ENCODE measurements at regions not wholly inside any gene's neighbourhood (a gene's known extent, or its start where the extent isn't known, plus 50 kb on each side); places are given as distances from the start of the nearest gene placed in this dataset.

- ATAC-seq (replicated peaks in 1 of 2) (no peak), DNase-seq (no peak)
- H3K27me3 Mint-ChIP-seq (ENCODE audit: low read depth): no peaks in the 10 kb centered on the region
These were observed 601.9 kb downstream of the SEMA5A start for GRCh38 chr5:8944005-8944404.

GRCh38 chr5:8945972-8946371, 599.9 kb downstream of the SEMA5A start:
- no peak overlapping the region for H3K4me3 Mint-ChIP-seq
- H3K36me3 Mint-ChIP-seq (ENCODE audit: insufficient read depth in 2 of 2): no peaks in the 10 kb centered on the region
- H3K27me3 Mint-ChIP-seq (ENCODE audit: low read depth): no peaks in the 10 kb centered on the region
- no peak overlapping the region for H3K27ac Mint-ChIP-seq
- ATAC-seq (replicated peaks in 1 of 2) (no peak), DNase-seq (no peak)
- H3K9me3 Mint-ChIP-seq: peaks cover 13 to 14% of the 10 kb centered on the region in 2 donors
- H3K4me1 Mint-ChIP-seq (ENCODE audit: low read depth): no peaks in the 10 kb centered on the region

More at GRCh38 chr5:8944005-8944404, 601.9 kb downstream of the SEMA5A start:
- H3K4me3 Mint-ChIP-seq: no peak overlapping the region
- H3K9me3 Mint-ChIP-seq: peaks cover 13 to 19% of the 10 kb centered on the region in 2 donors
- peaks cover 0 to 2% of the 10 kb centered on the region in 2 donors for H3K36me3 Mint-ChIP-seq (ENCODE audit: insufficient read depth in 2 of 2)
- no peak overlapping the region for H3K27ac Mint-ChIP-seq
- no peaks in the 10 kb centered on the region for H3K4me1 Mint-ChIP-seq (ENCODE audit: low read depth)

GRCh38 chr5:8949908-8950307, 596.0 kb downstream of the SEMA5A start:
- Mint-ChIP-seq H3K9me3 (peaks cover 9 to 14% of the 10 kb centered on the region in 2 donors), H3K27ac (no peak overlapping the region), H3K4me3 (no peak overlapping the region), H3K4me1 (ENCODE audit: low read depth) (no peaks in the 10 kb centered on the region), H3K27me3 (ENCODE audit: low read depth) (no peaks in the 10 kb centered on the region), H3K36me3 (ENCODE audit: insufficient read depth in 2 of 2) (no peaks in the 10 kb centered on the region)
- no peak for ATAC-seq (replicated peaks in 1 of 2)
- DNase-seq: no peak

DNA sequence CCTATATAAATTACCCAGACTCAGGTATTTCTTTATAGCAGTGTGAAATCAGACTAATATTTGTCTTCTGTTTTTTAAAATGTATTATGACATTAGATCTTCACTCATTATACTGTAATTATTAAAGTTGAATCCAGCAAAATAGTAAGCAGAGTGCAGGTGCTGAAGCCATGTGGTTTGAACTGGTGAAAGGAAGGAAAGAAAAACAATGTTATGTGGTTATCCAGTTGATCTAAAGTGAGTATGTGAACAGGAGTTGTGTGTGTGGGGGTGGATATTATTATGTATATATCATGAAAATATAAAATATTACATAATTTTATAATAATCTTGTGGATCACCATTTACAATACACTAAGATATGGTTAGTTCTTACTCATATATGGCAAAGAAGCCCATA, 593.7 kb downstream of the SEMA5A start:
- no peak for DNase-seq
- H3K36me3 Mint-ChIP-seq (ENCODE audit: insufficient read depth in 2 of 2): no peaks in the 10 kb centered on the region
- no peak overlapping the region for H3K27ac Mint-ChIP-seq
- no peak overlapping the region for H3K4me3 Mint-ChIP-seq
- H3K4me1 Mint-ChIP-seq (ENCODE audit: low read depth): no peaks in the 10 kb centered on the region
- H3K27me3 Mint-ChIP-seq (ENCODE audit: low read depth): no peaks in the 10 kb centered on the region
- peaks cover 8 to 9% of the 10 kb centered on the region in 2 donors for H3K9me3 Mint-ChIP-seq
- ATAC-seq (replicated peaks in 1 of 2): no peak

- Mint-ChIP-seq H3K27me3 (ENCODE audit: low read depth) (no peaks in the 10 kb centered on the region), H3K4me3 (no peak overlapping the region), H3K27ac (no peak overlapping the region), H3K36me3 (ENCODE audit: insufficient read depth in 2 of 2) (no peaks in the 10 kb centered on the region), H3K4me1 (ENCODE audit: low read depth) (no peaks in the 10 kb centered on the region), H3K9me3 (peaks cover 8 to 10% of the 10 kb centered on the region in 2 donors)
- DNase-seq (no peak), ATAC-seq (replicated peaks in 1 of 2) (no peak)
These were observed 592.9 kb downstream of the SEMA5A start for GRCh38 chr5:8953016-8953415.

DNA sequence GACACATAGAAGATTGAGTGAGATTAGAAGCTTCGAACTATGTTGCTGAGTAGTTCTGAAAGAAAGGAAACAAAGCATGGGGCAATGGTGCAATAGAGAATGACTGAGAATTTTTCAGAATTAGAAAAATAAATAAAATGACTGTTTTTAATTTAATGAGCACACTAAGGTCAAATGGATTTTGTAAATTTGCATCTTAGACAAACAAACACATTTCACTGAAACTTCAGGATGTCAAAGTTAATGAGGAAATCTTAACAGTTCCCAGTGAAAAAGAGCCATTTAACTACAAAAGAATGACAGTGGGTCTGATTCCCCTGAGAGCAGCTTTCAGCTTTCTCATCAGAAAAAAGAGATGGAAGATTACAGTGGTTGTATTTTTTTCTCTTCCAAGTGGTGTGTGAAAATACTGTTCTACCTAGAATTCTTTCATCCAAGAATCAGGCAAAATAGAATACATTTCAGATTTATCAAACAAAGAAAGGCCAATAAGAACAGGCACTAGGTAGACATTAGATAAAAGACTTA, 591.9 kb downstream of the SEMA5A start:
- H3K9me3 Mint-ChIP-seq: peaks cover 8 to 10% of the 10 kb centered on the region in 2 donors
- H3K36me3 Mint-ChIP-seq (ENCODE audit: insufficient read depth in 2 of 2): no peaks in the 10 kb centered on the region
- H3K27me3 Mint-ChIP-seq (ENCODE audit: low read depth): no peaks in the 10 kb centered on the region
- H3K4me3 Mint-ChIP-seq: no peak overlapping the region
- DNase-seq (no peak), ATAC-seq (replicated peaks in 1 of 2) (no peak)
- no peaks in the 10 kb centered on the region for H3K4me1 Mint-ChIP-seq (ENCODE audit: low read depth)
- H3K27ac Mint-ChIP-seq: no peak overlapping the region

DNA sequence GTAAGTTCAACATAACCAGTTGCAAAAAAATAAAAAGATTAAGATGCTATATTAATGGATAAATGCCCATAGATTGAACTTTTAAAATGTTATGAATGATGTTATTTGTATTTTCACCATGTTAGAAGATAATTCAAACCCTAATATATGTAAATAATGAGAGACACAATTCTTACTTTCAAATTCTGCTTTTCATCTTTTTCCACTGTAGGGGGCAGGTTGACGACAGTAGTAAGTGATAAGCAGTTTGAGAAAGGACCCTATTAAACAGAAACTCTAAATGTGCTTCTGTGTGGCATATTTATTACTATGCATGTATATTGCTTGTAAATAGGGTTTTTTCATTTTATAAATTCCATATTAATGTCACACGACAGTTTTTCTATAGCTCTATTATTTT, 591.1 kb downstream of the SEMA5A start:
- Mint-ChIP-seq H3K9me3 (peaks cover 7 to 8% of the 10 kb centered on the region in 2 donors), H3K36me3 (ENCODE audit: insufficient read depth in 2 of 2) (no peaks in the 10 kb centered on the region), H3K27ac (no peak overlapping the region), H3K4me3 (no peak overlapping the region), H3K4me1 (ENCODE audit: low read depth) (no peaks in the 10 kb centered on the region), H3K27me3 (ENCODE audit: low read depth) (no peaks in the 10 kb centered on the region)
- no peak for DNase-seq
- ATAC-seq (replicated peaks in 1 of 2): no peak

GRCh38 chr5:8956659-8957058, 589.2 kb downstream of the SEMA5A start:
- DNase-seq: no peak
- no peaks in the 10 kb centered on the region for H3K4me1 Mint-ChIP-seq (ENCODE audit: low read depth)
- H3K4me3 Mint-ChIP-seq: no peak overlapping the region
- ATAC-seq (replicated peaks in 1 of 2): no peak
- H3K27me3 Mint-ChIP-seq (ENCODE audit: low read depth): no peaks in the 10 kb centered on the region
- H3K9me3 Mint-ChIP-seq: peaks cover 3 to 4% of the 10 kb centered on the region in 2 donors
- H3K27ac Mint-ChIP-seq: no peak overlapping the region
- H3K36me3 Mint-ChIP-seq (ENCODE audit: insufficient read depth in 2 of 2): no peaks in the 10 kb centered on the region

- no peaks in the 10 kb centered on the region for H3K36me3 Mint-ChIP-seq (ENCODE audit: insufficient read depth in 2 of 2)
- H3K27me3 Mint-ChIP-seq (ENCODE audit: low read depth): no peaks in the 10 kb centered on the region
- DNase-seq (no peak), ATAC-seq (replicated peaks in 1 of 2) (no peak)
- H3K27ac Mint-ChIP-seq: no peak overlapping the region
- no peaks in the 10 kb centered on the region for H3K4me1 Mint-ChIP-seq (ENCODE audit: low read depth)
- H3K9me3 Mint-ChIP-seq: peaks cover 2 to 3% of the 10 kb centered on the region in 2 donors
- H3K4me3 Mint-ChIP-seq: no peak overlapping the region
These were observed 587.3 kb downstream of the SEMA5A start for GRCh38 chr5:8958602-8959001.

- Mint-ChIP-seq H3K9me3 (peaks cover 2 to 3% of the 10 kb centered on the region in 2 donors), H3K4me1 (ENCODE audit: low read depth) (no peaks in the 10 kb centered on the region), H3K36me3 (ENCODE audit: insufficient read depth in 2 of 2) (peaks cover 0 to 3% of the 10 kb centered on the region in 2 donors), H3K4me3 (no peak overlapping the region), H3K27ac (no peak overlapping the region), H3K27me3 (ENCODE audit: low read depth) (no peaks in the 10 kb centered on the region)
- ATAC-seq (replicated peaks in 1 of 2) (no peak), DNase-seq (no peak)
These were observed 584.7 kb downstream of the SEMA5A start for GRCh38 chr5:8961219-8961618.

DNA sequence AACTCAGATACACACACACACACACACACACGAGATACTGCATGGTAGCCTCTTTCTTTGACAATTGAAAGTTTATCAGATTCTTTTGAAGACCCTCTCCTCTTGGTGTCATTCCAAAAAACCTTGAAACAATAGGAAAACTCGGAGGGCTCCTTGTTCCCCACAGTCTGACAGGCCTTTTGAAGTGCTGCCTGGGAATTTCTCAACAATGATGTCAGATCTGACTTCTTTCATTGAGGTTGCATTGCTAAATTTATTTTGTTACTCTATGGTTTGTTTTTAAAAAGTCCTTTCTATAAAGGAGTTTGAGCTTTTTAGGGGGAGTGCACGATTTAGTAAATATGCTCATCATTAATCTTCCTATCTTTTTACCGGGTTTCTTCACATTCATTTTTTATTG, 583.9 kb downstream of the SEMA5A start:
- no peak overlapping the region for H3K4me3 Mint-ChIP-seq
- peaks cover 0 to 3% of the 10 kb centered on the region in 2 donors for H3K36me3 Mint-ChIP-seq (ENCODE audit: insufficient read depth in 2 of 2)
- DNase-seq (no peak), ATAC-seq (replicated peaks in 1 of 2) (no peak)
- no peak overlapping the region for H3K27ac Mint-ChIP-seq
- H3K4me1 Mint-ChIP-seq (ENCODE audit: low read depth): no peaks in the 10 kb centered on the region
- H3K27me3 Mint-ChIP-seq (ENCODE audit: low read depth): no peaks in the 10 kb centered on the region
- peaks cover 6 to 8% of the 10 kb centered on the region in 2 donors for H3K9me3 Mint-ChIP-seq

GRCh38 chr5:8981016-8981415, 564.9 kb downstream of the SEMA5A start:
- Mint-ChIP-seq H3K36me3 (ENCODE audit: insufficient read depth in 2 of 2) (no peaks in the 10 kb centered on the region), H3K27ac (no peak overlapping the region), H3K4me1 (ENCODE audit: low read depth) (no peaks in the 10 kb centered on the region), H3K4me3 (no peak overlapping the region), H3K9me3 (peaks cover 0 to 7% of the 10 kb centered on the region in 2 donors), H3K27me3 (ENCODE audit: low read depth) (no peaks in the 10 kb centered on the region)
- ATAC-seq (replicated peaks in 1 of 2): no peak
- no peak for DNase-seq

DNA sequence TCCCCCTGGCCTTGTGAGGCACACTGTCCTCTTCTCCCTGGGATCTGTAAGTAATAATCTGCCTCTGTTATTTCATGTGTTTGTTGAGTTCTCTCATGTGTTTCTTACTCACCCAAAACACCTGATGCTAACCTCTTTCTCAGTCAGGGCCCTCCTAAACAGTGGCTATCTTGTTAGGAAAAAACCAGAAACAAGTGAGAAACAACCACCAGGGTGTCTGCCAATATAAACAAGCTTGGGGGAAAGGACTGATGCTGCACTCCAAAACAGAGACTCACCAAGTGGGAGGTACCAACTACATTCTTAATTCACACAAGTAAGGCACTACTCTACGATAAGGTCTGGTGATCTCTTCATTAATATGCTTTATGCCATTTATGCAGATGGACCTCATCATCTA, 564.4 kb downstream of the SEMA5A start:
- ATAC-seq (replicated peaks in 1 of 2): no peak
- Mint-ChIP-seq H3K36me3 (ENCODE audit: insufficient read depth in 2 of 2) (no peaks in the 10 kb centered on the region), H3K4me3 (no peak overlapping the region), H3K27me3 (ENCODE audit: low read depth) (no peaks in the 10 kb centered on the region), H3K4me1 (ENCODE audit: low read depth) (no peaks in the 10 kb centered on the region), H3K9me3 (peaks cover 2 to 7% of the 10 kb centered on the region in 2 donors), H3K27ac (no peak overlapping the region)
- DNase-seq: no peak

GRCh38 chr5:8984386-8984785, 561.5 kb downstream of the SEMA5A start:
- ATAC-seq (replicated peaks in 1 of 2): no peak
- no peak for DNase-seq
- Mint-ChIP-seq H3K27ac (no peak overlapping the region), H3K4me1 (ENCODE audit: low read depth) (no peaks in the 10 kb centered on the region), H3K36me3 (ENCODE audit: insufficient read depth in 2 of 2) (no peaks in the 10 kb centered on the region), H3K27me3 (ENCODE audit: low read depth) (no peaks in the 10 kb centered on the region), H3K4me3 (no peak overlapping the region), H3K9me3 (peaks cover 4 to 7% of the 10 kb centered on the region in 2 donors)
